Stimulated activated CD4-positive, alpha-beta T cell treated with anti-CD3 and anti-CD28 coated beads, Interleukin-2, amount 100 ng/mL, for 48 hours (primary cell): ENCODE measurements at regions not wholly inside any gene's neighbourhood (a gene's known extent, or its start where the extent isn't known, plus 50 kb on each side); places are given as distances from the start of the nearest gene placed in this dataset.
"Not testable (repeated sequence)": the region's sequence is repeated elsewhere in the genome, so short reads cannot be mapped to it uniquely, and the experiment has no call there.

Source experiments
- DNase-seq, 2 donors: peaks; one replicate each; pipeline ENCODE4 v3.0.0-alpha.2; 2020

DNA sequence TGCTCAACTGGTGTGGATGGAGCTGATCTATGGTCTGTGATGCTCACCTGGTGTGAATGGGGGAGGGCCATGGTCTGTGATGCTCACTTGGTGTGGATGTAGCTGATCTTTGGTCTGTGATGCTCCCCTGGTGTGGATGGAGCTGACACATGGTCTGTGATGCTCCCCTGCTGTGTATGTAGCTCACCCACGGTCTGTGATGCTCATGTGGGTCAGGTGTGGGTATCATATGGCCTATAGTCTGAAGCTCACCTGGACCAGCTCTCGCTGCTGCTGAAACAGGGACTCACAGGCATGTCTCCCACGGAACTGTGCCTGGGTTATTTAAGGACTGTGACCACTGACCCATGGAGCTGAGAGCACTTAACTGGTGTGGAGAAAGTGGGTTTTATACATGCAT, 109.7 kb downstream of the CRLF2 start:
- DNase-seq: no peak

- DNase-seq: not testable (repeated sequence)
Observed at GRCh38 chrX:1102221-1102620, 110.2 kb downstream of the CRLF2 start.

GRCh38 chrX:1099146-1099770, 113.2 kb downstream of the CRLF2 start:
- DNase-seq: no peak

GRCh38 chrX:1097328-1097727, 115.1 kb downstream of the CRLF2 start:
- DNase-seq: no peak

DNA sequence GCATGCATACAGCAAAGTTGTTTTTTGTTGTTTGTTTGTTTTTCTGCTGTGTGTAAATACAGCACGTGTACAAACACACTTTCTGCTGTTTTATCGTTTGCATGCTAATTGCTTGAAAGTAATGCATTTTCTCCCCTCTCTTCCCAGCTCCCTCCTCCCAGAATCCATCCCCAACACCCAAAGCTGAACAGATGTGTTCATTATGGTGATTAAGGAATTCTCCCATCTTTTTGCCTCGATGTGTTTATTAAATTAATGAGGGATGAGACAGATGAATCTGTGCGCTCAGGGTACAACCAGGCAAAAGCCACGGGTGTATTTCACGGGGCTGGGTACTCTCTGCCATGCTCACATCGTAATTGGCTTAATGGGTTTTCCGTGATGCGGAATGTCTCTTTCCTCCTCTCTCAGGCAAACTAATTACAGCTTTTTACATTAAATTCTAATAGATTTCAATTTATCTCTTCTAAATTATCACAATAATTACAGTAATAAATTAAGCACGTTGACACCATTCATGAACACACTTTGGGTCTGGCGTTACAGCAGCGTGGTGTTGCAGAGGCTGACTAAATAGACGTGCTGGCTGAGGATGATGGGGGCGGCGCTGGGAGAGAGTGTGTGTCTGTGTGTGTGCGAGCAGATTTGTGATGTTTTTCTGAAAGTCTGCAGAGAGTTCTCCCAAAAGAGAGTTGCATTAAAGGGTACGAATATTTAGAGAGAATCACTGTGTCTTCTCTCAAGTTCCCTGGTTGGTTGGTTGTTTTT, 117.7 kb downstream of the CRLF2 start:
- no peak for DNase-seq

- no peak for DNase-seq
Observed at GRCh38 chrX:1093586-1094421, 118.6 kb downstream of the CRLF2 start.

GRCh38 chrX:1093121-1093520, 119.3 kb downstream of the CRLF2 start:
- DNase-seq: peak; percentile 12 to 18

DNA sequence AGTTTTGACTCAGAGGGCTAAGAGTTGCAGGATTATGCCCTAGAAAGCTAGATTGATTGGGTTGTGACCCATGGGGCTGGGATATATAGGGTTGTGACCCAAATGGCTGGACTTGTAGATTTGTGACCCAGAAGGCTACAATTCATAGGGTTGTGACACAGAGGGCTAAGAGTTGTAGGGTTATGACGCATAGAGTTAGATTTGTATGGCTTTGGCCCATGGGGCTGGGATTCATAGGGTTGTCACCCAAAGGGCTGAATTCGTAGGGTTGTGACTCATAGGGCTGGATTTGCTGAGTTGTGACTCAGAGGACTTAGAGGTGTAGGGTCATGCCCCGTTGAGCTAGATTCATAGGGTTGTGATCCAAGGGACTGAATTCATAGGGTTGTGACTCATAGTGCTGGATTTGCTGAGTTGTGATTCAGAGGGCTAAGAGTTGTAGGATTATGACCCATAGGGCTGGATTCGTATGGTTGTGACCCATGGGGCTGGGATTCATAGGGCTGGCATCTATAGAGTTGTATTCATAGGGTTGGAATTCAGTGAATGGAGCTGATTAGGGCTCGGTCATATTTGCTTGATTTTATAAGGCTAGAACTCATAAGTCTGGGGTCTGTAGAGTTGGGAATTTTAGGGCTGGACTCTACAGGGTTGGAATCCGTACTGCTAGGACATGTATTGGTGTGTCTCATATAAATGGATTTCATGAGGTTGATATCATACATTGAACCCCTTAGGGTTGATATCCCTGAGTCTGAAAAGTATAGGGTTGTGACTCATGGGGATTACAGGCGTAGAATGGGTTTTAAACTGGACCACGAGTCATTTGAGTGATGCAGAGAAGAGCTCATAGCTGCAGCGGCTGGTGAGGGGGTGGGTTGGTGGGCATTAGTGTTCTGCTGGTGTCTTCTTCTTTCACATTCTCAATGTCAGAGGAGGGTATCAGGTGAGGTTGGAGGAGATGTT, 125.7 kb downstream of the CRLF2 start:
- no peak for DNase-seq

DNA sequence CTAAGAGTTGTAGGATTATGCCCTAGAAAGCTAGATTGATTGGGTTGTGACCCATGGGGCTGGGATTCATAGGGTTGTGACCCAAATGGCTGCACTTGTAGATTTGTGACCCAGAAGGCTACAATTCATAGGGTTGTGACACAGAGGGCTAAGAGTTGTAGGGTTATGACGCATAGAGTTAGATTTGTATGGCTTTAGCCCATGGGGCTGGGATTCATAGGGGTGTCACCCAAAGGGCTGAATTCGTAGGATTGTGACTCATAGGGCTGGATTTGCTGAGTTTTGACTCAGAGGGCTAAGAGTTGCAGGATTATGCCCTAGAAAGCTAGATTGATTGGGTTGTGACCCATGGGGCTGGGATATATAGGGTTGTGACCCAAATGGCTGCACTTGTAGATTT, 126.6 kb downstream of the CRLF2 start:
- DNase-seq: not testable (repeated sequence)

GRCh38 chrX:1084689-1085088, 127.8 kb downstream of the CRLF2 start:
- DNase-seq: no peak

DNA sequence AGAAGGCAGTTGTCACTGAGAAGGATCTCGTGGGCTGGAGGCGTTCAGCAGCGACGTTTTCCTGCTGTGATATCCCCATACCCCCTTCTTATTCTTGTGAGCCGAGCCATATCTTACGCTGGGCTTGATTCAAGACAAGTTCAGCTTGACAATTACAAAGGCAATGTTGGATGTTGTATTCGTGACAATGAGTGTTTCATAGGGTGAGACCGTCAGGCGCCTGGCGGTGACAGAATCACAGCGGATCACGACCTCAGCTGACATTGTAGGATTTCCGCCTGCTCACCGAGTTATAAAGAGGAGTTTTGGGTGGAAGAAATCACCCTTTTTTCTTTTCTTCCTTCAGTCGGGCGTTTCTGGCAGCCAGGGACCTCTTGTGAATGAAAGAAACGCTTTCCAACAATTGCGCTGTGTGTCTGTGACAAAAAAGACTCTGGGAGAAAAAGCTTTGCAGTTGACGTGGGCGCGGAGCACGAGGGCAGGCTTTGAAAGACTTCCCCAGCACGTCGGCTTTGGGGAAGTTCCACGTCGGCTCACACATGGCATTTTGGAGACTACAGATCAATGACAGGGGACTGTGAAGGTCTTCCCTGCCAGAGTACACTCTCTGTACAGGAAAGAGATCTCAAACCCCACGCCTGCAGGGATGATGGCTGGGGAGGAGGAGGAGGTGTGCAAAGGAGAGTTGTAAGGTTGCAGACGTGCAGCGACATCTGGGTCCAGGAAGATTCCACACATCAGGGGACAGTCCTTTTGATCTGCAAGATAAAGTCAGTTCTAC, 135.4 kb downstream of the CRLF2 start:
- no peak for DNase-seq

DNA sequence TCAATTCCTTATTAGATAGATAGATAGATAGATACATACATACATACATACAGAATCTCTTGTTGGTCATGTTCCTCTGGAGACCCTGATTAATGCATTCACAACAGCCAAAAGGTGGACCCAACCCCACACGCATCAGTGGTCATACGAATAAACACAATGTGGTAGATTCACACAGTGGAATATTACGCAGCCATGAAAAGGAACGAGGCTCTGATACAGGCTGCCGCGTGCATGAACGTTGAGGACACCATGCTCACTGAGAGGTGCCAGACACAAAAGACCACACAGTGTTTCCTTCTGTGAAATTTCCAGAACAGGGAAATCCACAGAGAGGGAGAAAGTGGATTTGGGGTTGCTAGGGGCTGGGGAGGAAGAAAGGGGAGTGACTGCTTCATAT, 136.7 kb downstream of the CRLF2 start:
- DNase-seq: no peak

- no peak for DNase-seq
Observed at GRCh38 chrX:1075156-1075555, 137.3 kb downstream of the CRLF2 start.

DNA sequence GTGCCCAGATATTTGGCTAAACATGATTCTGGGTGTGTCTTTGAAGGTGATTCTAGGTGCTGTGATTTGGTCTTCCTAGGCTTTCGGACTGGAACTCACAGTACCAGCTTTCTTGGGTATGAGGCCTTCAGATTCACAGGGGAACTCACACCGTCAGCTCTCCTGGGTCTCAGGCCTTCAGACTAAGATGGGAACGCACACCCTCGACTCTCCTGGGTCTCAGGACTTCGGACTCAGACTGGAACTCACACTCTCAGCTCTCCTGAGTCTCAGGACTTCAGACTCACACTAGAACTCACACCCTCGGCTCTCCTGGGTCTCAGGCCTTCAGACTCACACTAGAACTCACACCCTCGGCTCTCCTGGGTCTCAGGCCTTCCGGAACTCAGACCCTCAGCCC, 137.7 kb downstream of the CRLF2 start:
- no peak for DNase-seq

DNA sequence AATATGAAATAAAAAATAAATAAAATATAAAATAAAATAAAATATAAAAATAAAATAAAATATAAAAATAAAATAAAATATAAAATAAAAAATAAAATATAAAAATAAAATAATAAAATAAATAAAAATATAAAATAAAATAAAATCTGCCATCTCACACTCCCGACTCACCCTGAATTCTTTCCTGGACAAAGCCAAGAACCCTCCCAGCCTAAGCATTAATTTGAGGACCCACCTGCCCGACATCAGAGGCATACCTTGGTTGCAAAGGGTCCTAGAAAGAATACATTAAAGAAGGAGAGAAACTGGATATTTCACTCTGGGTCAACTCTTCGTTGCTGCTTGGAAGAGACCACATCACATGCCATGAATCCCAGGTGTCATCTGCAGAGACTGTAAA, 138.3 kb downstream of the CRLF2 start:
- DNase-seq: no peak

DNA sequence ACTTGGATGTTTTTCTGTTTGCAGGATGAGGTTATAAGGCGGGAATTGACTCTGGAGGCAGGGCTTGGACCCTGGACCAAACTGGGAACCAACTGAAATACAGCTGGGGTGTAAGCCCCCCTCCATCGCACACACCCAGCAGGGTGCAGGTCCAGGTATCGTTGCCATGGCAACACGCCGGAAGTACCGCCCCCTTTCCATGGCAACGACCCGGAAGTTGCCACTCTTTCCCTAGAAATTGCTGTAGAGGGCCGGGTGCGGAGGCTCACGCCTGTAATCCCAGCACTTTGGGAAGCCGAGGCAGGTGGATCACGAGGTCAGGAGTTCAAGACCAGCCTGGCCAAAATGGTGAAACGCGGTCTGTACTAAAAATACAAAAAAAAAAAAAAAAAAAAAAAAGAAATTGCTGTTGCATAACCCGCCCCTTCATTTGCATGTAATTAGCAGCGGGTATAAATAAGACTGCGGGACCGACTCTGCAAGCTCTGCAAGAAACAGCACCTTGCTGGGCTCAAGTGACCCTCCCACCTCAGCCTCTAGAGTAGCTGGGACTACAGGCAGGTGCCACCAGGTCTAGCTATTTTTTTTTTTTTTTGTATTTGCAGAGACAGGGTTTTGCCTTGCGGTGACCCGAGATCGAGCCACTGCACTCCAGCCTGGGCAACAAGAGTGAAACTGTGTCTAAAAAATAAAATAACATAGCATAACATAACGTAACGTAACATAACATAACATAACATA, 139.6 kb downstream of the CRLF2 start:
- no peak for DNase-seq

- DNase-seq: no peak
Observed at GRCh38 chrX:1071351-1071750, 141.1 kb downstream of the CRLF2 start.

GRCh38 chrX:1062351-1062750, 150.1 kb downstream of the CRLF2 start:
- DNase-seq: no peak

DNA sequence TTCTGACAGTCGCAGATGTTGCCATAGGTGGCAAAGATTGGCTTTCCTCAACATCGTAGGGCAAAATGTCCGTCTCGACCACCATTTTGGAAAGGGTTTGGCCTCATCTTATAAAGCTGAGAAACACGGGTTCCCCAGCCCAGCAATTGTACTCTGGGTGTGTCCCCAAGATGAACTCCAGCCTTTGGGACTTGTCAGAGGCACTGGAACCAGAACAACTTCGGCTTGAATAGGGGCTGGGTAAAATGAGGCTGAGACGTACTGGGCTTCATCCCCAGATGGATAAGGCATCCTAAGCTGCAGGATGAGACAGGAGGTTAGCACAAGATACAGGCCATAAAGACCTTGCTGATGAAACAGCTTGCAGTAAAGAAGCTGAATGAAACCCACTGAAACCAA, 151.9 kb downstream of the CRLF2 start:
- no peak for DNase-seq

DNA sequence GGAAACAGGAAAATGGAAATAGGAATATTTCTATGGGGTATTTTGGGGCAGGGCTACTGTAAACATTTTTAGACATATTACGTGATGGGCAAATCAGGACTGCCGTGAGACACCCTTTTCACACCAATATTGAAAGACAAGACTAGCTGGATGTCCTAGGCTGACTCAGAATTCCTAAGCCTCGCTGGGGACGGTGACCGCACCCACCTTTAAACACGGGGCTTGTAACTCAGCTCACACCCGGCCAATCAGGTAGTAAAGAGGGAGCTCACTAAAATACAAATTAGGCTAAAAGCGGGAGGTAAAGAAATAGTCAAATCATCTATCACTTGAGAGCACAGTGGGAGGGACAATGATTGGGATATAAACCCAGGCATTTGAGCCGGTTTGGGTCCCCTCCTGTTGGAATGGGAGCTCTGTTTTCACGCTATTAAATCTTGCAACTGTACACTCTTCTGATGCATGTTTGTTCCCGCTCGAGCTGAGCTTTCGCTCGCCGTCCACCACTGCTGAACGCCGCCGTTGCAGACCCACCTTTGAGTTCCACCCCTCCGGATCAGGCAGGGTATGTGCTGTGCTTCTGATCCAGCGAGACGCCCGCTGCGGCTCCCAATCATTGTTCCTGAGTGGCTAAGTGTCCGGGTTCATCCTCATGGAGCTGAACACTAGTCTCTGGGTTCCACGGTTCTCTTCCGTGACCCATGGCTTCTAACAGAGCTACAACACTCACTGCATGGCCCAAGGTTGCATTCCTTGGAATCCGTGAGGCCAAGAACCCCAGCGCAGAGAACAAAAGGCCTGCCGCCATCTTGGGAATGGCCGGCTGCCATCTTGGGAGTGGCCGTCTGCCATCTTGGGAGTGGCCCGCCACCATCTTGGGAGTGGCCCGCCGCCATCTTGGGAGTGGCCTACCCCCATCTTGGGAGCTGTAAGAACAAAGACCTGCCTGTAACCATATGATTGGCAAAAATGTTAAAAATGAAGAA, 152.6 kb downstream of the CRLF2 start:
- no peak for DNase-seq
